Mesodermal cell (in vitro differentiated cells): ENCODE measurements at regions not wholly inside any gene's neighbourhood (a gene's known extent, or its start where the extent isn't known, plus 50 kb on each side); places are given as distances from the start of the nearest gene placed in this dataset.
A peak's percentile ranks its signal among the peaks of the same experiment; 100 is the strongest.

Experiments used
- H3K27ac ChIP-seq: 2 replicates; pipeline ENCODE4 v1.7.0; 2013; ENCODE audit warnings: mild to moderate bottlenecking, low read depth, low read length, moderate library complexity; ENCODE audit not compliant: severe bottlenecking
- H3K36me3 ChIP-seq: 2 replicates; pipeline ENCODE4 v1.7.1; 2013; ENCODE audit warnings: mild to moderate bottlenecking, low read length, moderate library complexity; ENCODE audit not compliant: control insufficient read depth, insufficient read depth
- H3K4me1 ChIP-seq: one replicate; pipeline ENCODE4 v1.7.1; 2013; ENCODE audit warnings: mild to moderate bottlenecking, low read length; ENCODE audit not compliant: insufficient read depth, control insufficient read depth, poor library complexity, severe bottlenecking
- H3K4me3 ChIP-seq: 2 replicates; pipeline ENCODE4 v1.7.0; 2013; ENCODE audit warnings: low read length, control low read depth, mild to moderate bottlenecking; ENCODE audit not compliant: insufficient read depth, poor library complexity, severe bottlenecking; ENCODE audit errors: extremely low read depth
- H3K9me3 ChIP-seq: 2 replicates; pipeline ENCODE4 v1.7.1; 2013; ENCODE audit warnings: mild to moderate bottlenecking, low read length, moderate library complexity; ENCODE audit not compliant: control insufficient read depth
- WGBS, 2 experiments: methylation state at CpG; one replicate each; pipeline ENCODE4 v1.1.5; 2013; ENCODE audit warnings: missing lambda C conversion rate in 2 of 2; ENCODE audit not compliant: insufficient coverage in 2 of 2; 5-methylcytosine and 5-hydroxymethylcytosine counted together

DNA sequence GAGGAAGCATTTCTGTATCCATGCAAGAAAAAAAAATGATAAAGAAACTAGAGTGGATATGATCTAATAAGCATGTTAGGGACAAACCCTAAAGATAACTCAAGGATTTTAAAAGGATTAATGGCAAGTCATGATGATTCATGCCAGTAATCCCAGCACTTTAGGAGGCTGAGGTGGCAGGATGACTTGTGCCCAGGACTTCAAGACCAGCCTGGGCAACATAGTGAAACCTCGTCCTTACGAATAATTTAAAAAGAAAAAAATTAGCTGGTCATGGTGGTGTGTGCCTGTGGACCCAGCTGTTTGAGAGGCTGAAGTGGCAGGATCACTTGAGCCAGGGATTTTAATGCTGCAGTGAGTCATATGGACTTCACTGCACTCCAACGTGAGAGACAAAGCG is 145.5 kb upstream of the BLID start:
- Histone ChIP-seq H3K4me3 (no peak overlapping the region), H3K27ac (no peak overlapping the region), H3K36me3 (no peaks in the 10 kb centered on the region), H3K4me1 (no peaks in the 10 kb centered on the region), H3K9me3 (no peaks in the 10 kb centered on the region)
- WGBS, 2 experiments, result 83 to 100% methylated on average over 1 to 2 of the region's 4 CpGs

- 90 to 98% methylated on average over 2 to 4 of the region's 7 CpGs for WGBS, 2 experiments
- no peaks in the 10 kb centered on the region for H3K4me1 ChIP-seq
- no peaks in the 10 kb centered on the region for H3K36me3 ChIP-seq
- no peak overlapping the region for H3K27ac ChIP-seq
- H3K4me3 ChIP-seq, result no peak overlapping the region
- H3K9me3 ChIP-seq, result no peaks in the 10 kb centered on the region
Observed at GRCh38 chr11:122259195-122259821, 143.3 kb upstream of the BLID start.

GRCh38 chr11:122258446-122259194 is 142.6 kb upstream of the BLID start:
- H3K4me3 ChIP-seq, result no peak overlapping the region
- no peaks in the 10 kb centered on the region for H3K36me3 ChIP-seq
- H3K4me1 ChIP-seq, result no peaks in the 10 kb centered on the region
- no peaks in the 10 kb centered on the region for H3K9me3 ChIP-seq
- no peak overlapping the region for H3K27ac ChIP-seq
- 73% methylated on average over 1 of the region's 1 CpG; no CpG with 5 or more reads in 1 of the 2 experiments for WGBS, 2 experiments

- Histone ChIP-seq H3K36me3 (no peaks in the 10 kb centered on the region), H3K4me3 (no peak overlapping the region), H3K4me1 (no peaks in the 10 kb centered on the region), H3K9me3 (no peaks in the 10 kb centered on the region), H3K27ac (no peak overlapping the region)
- WGBS, 2 experiments, result 24 to 45% methylated on average over 3 of the region's 4 CpGs
Observed at GRCh38 chr11:122253589-122254231, 137.7 kb upstream of the BLID start.

DNA sequence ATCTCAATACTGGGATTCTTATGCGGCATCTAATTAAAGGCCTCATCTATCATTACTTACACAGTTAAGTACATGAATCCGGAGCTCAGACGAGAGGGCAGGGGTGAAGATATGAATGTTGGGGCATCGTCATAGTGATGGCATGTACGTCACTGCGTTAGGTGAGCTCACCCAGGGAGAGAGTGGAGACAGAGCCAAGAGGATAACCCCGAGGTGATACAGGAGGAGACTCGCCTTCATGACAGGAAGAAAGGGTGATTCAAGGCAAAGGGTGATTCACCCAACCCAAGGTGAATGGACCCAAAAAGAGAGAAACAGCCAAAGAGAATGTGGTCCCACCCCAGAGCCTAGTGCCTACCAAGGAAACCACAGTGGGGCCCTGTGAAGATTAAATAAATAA is 132.9 kb upstream of the BLID start:
- H3K9me3 ChIP-seq, result no peaks in the 10 kb centered on the region
- H3K27ac ChIP-seq, result no peak overlapping the region
- no peaks in the 10 kb centered on the region for H3K36me3 ChIP-seq
- WGBS, 2 experiments, result 97 to 99% methylated on average over 4 to 5 of the region's 8 CpGs
- no peaks in the 10 kb centered on the region for H3K4me1 ChIP-seq
- H3K4me3 ChIP-seq, result no peak overlapping the region

DNA sequence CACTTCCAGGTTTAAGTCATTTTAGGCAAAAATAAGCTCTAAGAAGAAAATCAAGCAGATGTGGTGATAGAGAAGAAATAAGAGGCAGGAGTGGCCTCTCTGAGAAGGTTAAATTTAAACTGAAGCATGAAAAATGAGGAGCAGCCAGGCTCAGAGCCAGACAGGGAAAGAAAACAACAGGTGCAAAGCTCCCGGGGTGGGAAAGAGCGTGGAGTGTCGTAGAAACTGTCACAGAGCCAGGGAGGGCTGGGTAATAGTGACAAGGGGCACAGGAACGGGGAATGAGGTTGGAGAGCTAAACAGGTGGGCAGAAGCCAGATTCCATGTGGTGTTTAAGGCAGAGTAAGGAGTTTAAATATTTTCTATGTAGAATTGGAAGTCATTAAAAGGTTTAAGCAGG is 132.1 kb upstream of the BLID start:
- H3K27ac ChIP-seq, result no peak overlapping the region
- H3K4me3 ChIP-seq, result no peak overlapping the region
- no peaks in the 10 kb centered on the region for H3K4me1 ChIP-seq
- no peaks in the 10 kb centered on the region for H3K9me3 ChIP-seq
- WGBS, 2 experiments, result 94% methylated on average over 3 to 4 of the region's 4 CpGs
- H3K36me3 ChIP-seq, result no peaks in the 10 kb centered on the region

DNA sequence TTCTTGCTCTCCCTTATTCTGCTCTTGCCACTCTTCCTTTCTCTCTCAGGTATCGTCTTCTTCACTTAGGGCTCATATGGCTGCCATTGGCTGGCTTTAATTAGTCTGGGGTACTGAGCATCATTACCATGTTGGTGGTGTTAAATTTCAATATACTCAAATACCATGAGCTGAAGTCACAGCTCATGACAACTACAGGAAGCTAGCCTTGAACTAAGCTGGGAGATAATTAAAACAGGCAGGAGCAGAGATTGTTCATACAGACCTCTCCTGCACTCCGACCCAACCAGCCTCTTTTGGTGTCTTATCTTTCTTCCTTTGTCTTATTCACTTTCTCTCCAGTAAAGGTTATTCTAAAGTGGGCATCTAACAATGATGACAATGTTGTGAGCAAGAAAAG is 130.9 kb upstream of the BLID start:
- H3K4me3 ChIP-seq, result no peak overlapping the region
- H3K27ac ChIP-seq, result no peak overlapping the region
- H3K36me3 ChIP-seq, result no peaks in the 10 kb centered on the region
- 86 to 100% methylated on average over 1 of the region's 2 CpGs for WGBS, 2 experiments
- no peaks in the 10 kb centered on the region for H3K9me3 ChIP-seq
- no peaks in the 10 kb centered on the region for H3K4me1 ChIP-seq

- no peaks in the 10 kb centered on the region for H3K9me3 ChIP-seq
- WGBS, 2 experiments, result 100% methylated on average over 1 to 2 of the region's 3 CpGs
- H3K4me3 ChIP-seq, result no peak overlapping the region
- H3K4me1 ChIP-seq, result no peaks in the 10 kb centered on the region
- no peak overlapping the region for H3K27ac ChIP-seq
- H3K36me3 ChIP-seq, result no peaks in the 10 kb centered on the region
Observed at GRCh38 chr11:122242731-122243130, 126.7 kb upstream of the BLID start.

DNA sequence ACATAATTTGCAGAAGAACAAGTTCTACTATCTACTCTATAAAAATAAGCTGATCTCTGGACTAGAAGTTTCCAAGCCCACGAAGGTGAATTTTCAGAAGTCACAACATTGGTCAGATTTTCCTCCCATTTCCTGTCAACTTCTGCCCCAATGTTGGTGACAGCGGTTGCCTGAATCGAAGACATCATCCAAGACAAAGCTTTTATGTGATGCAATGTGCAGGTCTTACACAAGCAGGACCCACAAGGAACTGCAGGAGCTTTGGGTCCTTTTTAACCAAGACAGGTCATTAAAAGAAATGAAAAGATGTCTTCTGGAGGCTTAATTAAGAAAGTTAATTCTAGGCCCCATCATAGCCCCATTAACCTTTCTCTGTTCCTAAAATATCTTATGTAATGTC is 125.6 kb upstream of the BLID start:
- H3K4me1 ChIP-seq, result no peaks in the 10 kb centered on the region
- no peak overlapping the region for H3K4me3 ChIP-seq
- 88 to 100% methylated on average over 1 to 3 of the region's 3 CpGs for WGBS, 2 experiments
- H3K27ac ChIP-seq, result no peak overlapping the region
- no peaks in the 10 kb centered on the region for H3K36me3 ChIP-seq
- no peaks in the 10 kb centered on the region for H3K9me3 ChIP-seq

DNA sequence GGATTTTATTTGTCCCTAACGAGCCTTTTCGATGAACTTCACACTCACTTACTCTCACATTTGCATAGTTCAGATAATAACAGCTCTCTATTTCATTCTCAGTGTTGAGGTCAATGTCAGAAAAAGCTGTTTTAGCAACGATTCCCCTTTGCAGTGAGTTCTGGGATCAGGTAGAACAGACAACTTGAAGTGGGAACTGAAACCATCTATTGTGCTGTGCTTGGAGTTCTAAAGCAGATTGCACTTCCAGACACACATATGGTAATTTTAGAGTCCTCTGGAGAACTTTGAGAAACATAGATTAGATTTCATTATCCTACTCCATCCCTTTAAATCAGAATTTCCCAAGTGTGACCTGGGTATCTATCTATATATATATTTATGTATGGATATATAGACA is 124.6 kb upstream of the BLID start:
- Histone ChIP-seq H3K36me3 (no peaks in the 10 kb centered on the region), H3K27ac (no peak overlapping the region), H3K9me3 (no peaks in the 10 kb centered on the region), H3K4me3 (no peak overlapping the region), H3K4me1 (peaks cover 3% of the 10 kb centered on the region)
- 83% methylated on average over 1 of the region's 3 CpGs; no CpG with 5 or more reads in 1 of the 2 experiments for WGBS, 2 experiments

- Histone ChIP-seq H3K4me1 (peaks cover 7% of the 10 kb centered on the region), H3K9me3 (no peaks in the 10 kb centered on the region), H3K36me3 (no peaks in the 10 kb centered on the region), H3K27ac (peak overlapping the region; percentile 46), H3K4me3 (no peak overlapping the region)
- no CpG with 5 or more reads among the region's 3 CpGs for WGBS, 2 experiments
Observed at GRCh38 chr11:122235615-122236014, 119.6 kb upstream of the BLID start.
